ENCODE measurements at regions not wholly inside any gene's neighbourhood (a gene's known extent, or its start where the extent isn't known, plus 50 kb on each side); places are given as distances from the start of the nearest gene placed in this dataset.

- TF ChIP-seq ARID4A (CRISPR knock-in tag; IDR thresholded peaks at IDR 0.05; ENCODE audit: borderline replicate concordance) (no peak; the same call in 1 of the 2 replicates), SP4 (CRISPR knock-in tag; IDR thresholded peaks at IDR 0.05) (peak; percentile 43; the same call in 1 of the 2 replicates), TRIM24 (CRISPR knock-in tag; IDR thresholded peaks at IDR 0.05) (no peak), CEBPZ (IDR thresholded peaks at IDR 0.05; ENCODE audit: low read length) (no peak), ZNF768 (CRISPR knock-in tag; IDR thresholded peaks at IDR 0.05) (no peak), ZNF17 (CRISPR knock-in tag; IDR thresholded peaks at IDR 0.05) (no peak), ZNF503 (CRISPR knock-in tag; IDR thresholded peaks at IDR 0.05) (peak; percentile 83; the same call in 1 of the 2 replicates), KLF13 (CRISPR knock-in tag; IDR thresholded peaks at IDR 0.05) (no peak), EZH2 (conservative IDR thresholded peaks at IDR 0.05; ENCODE audit: low read depth, low read length) (no peak), TFAP4 (IDR thresholded peaks at IDR 0.05; ENCODE audit: borderline replicate concordance, low read depth) (peak; percentile 61; the same call in 1 of the 2 replicates), RXRA (CRISPR knock-in tag; IDR thresholded peaks at IDR 0.05) (peak; percentile 94), ZNF292 (CRISPR knock-in tag; IDR thresholded peaks at IDR 0.05; ENCODE audit: borderline replicate concordance, low read depth) (peak; percentile 68; the same call in 1 of the 2 replicates), ZNF576 (CRISPR knock-in tag; IDR thresholded peaks at IDR 0.05) (no peak), FOXJ3 (CRISPR knock-in tag; IDR thresholded peaks at IDR 0.05; ENCODE audit: borderline replicate concordance) (peak; percentile 77; the same call in 1 of the 2 replicates), ZFP91 (CRISPR knock-in tag; IDR thresholded peaks at IDR 0.05; ENCODE audit: borderline replicate concordance) (no peak), PHF8 (CRISPR knock-in tag; IDR thresholded peaks at IDR 0.05) (peak; percentile 39; the same call in 1 of the 2 replicates)
These were observed 102.6 kb downstream of the GLUL start (continued) for GRCh38 chr1:182288749-182289604.
